OCI-LY1 (cell line): ENCODE measurements at regions not wholly inside any gene's neighbourhood (a gene's known extent, or its start where the extent isn't known, plus 50 kb on each side); places are given as distances from the start of the nearest gene placed in this dataset.

Experiments
- EZH2 ChIP-seq: fragments of 200-600 bp; sonication (generic), shearing (Covaris generic); IDR thresholded peaks from 2 replicates; pipeline ENCODE4 v1.8.0; 2017; ENCODE audit warnings: borderline replicate concordance, mixed run types, mild to moderate bottlenecking, antibody characterized with exemption, low read length, moderate library complexity, mixed read lengths
- TF ChIP-seq, protein P1 (sequence below): fragments of 200-600 bp; sonication (generic), shearing (Covaris generic); IDR thresholded peaks from 2 replicates; pipeline ENCODE4 v1.5.1; 2017; ENCODE audit warnings: mild to moderate bottlenecking, antibody characterized with exemption, low read length, moderate library complexity, mixed read lengths

DNA sequence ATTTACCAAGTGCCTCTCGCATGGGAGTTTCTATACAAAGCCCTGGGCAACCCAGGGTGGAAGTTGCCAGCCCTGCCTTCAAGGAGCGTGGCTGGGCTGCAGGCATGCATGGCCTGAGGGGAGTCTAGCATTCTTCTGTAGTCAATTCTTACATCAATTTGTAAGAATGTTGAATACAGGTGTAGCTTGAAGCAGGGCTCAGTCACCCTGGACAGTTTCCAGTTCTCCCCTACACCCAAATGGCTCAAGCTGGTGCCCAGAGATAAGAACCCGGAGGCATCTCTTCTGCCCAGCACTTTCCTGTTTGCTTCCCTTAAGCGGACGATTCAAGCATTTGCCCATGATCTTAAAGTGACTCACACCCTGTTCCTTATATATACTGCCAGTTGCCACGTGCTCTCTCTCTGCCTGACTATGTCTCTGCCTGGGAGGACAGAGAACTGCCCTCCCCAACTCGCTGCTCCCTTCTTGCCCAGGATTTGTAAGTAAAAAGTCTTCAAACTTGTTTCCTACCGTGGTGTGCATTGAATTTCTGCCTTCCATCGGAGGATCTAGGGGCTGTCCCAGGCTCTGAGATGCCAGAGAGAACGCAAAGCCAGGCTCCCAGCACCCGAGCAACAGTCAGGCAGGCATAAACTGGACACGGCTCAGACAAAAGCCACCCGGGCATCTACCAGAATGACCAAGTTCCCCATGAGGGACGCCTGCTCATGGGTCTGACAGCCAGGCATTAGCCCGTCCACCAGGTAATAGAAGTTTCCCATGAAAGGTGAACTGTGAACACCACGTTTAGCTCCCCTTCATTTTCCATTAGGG lies 50.9 kb upstream of the AJAP1 start:
- TF ChIP-seq, protein P1, sequence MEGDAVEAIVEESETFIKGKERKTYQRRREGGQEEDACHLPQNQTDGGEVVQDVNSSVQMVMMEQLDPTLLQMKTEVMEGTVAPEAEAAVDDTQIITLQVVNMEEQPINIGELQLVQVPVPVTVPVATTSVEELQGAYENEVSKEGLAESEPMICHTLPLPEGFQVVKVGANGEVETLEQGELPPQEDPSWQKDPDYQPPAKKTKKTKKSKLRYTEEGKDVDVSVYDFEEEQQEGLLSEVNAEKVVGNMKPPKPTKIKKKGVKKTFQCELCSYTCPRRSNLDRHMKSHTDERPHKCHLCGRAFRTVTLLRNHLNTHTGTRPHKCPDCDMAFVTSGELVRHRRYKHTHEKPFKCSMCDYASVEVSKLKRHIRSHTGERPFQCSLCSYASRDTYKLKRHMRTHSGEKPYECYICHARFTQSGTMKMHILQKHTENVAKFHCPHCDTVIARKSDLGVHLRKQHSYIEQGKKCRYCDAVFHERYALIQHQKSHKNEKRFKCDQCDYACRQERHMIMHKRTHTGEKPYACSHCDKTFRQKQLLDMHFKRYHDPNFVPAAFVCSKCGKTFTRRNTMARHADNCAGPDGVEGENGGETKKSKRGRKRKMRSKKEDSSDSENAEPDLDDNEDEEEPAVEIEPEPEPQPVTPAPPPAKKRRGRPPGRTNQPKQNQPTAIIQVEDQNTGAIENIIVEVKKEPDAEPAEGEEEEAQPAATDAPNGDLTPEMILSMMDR: no peak
- no peak for TF ChIP-seq EZH2
